DND-41 (cell line): ENCODE measurements at regions not wholly inside any gene's neighbourhood (a gene's known extent, or its start where the extent isn't known, plus 50 kb on each side); places are given as distances from the start of the nearest gene placed in this dataset.

Experiments
- CTCF ChIP-seq: IDR thresholded peaks from 2 replicates; pipeline ENCODE4 v1.5.1; 2012; ENCODE audit warnings: borderline replicate concordance, low read length, moderate library complexity, mild to moderate bottlenecking; ENCODE audit not compliant: poor library complexity, severe bottlenecking; ENCODE audit errors: extremely low read depth
- EZH2 ChIP-seq: IDR thresholded peaks from 3 replicates; pipeline ENCODE4 v1.6.1; 2012; ENCODE audit warnings: borderline replicate concordance, low read depth, mild to moderate bottlenecking, moderate library complexity, low read length, inconsistent platforms; ENCODE audit not compliant: severe bottlenecking

GRCh38 chr17:13209081-13209480, 191.3 kb upstream of the ELAC2 start:
- no peak for TF ChIP-seq CTCF
- TF ChIP-seq EZH2: no peak
